ENCODE measurements at regions not wholly inside any gene's neighbourhood (a gene's known extent, or its start where the extent isn't known, plus 50 kb on each side); places are given as distances from the start of the nearest gene placed in this dataset.

GRCh38 chr3:110754212-110754916, 317.3 kb upstream of the NECTIN3 start:
- DNase-seq (ENCODE audit: low read depth): no peak

GRCh38 chr3:110755345-110755744, 316.3 kb upstream of the NECTIN3 start:
- DNase-seq (ENCODE audit: low read depth): no peak

GRCh38 chr3:110756705-110757104, 314.9 kb upstream of the NECTIN3 start:
- DNase-seq (ENCODE audit: low read depth): no peak

GRCh38 chr3:110758208-110758607, 313.4 kb upstream of the NECTIN3 start:
- DNase-seq (ENCODE audit: low read depth): no peak

GRCh38 chr3:110767156-110767555, 304.5 kb upstream of the NECTIN3 start:
- DNase-seq (ENCODE audit: low read depth): no peak

- no peak for DNase-seq (ENCODE audit: low read depth)
These were observed 303.8 kb upstream of the NECTIN3 start for GRCh38 chr3:110767838-110768237.

- DNase-seq (ENCODE audit: low read depth): no peak
These were observed 298.1 kb upstream of the NECTIN3 start for GRCh38 chr3:110773413-110773954.

- no peak for DNase-seq (ENCODE audit: low read depth)
These were observed 296.9 kb upstream of the NECTIN3 start for GRCh38 chr3:110774496-110775265.

- DNase-seq (ENCODE audit: low read depth): no peak
These were observed 292.0 kb upstream of the NECTIN3 start for GRCh38 chr3:110779581-110779980.

GRCh38 chr3:110783541-110783940, 288.1 kb upstream of the NECTIN3 start:
- no peak for DNase-seq (ENCODE audit: low read depth)

GRCh38 chr3:110788794-110789193, 282.8 kb upstream of the NECTIN3 start:
- no peak for DNase-seq (ENCODE audit: low read depth)

GRCh38 chr3:110789315-110789714, 282.3 kb upstream of the NECTIN3 start:
- DNase-seq (ENCODE audit: low read depth): no peak

GRCh38 chr3:110790631-110791030, 281.0 kb upstream of the NECTIN3 start:
- no peak for DNase-seq (ENCODE audit: low read depth)

- no peak for DNase-seq (ENCODE audit: low read depth)
These were observed 279.5 kb upstream of the NECTIN3 start for GRCh38 chr3:110791995-110792686.

GRCh38 chr3:110793611-110794010, 278.0 kb upstream of the NECTIN3 start:
- no peak for DNase-seq (ENCODE audit: low read depth)

- DNase-seq (ENCODE audit: low read depth): no peak
These were observed 276.5 kb upstream of the NECTIN3 start for GRCh38 chr3:110795163-110795562.

GRCh38 chr3:110799271-110799670, 272.3 kb upstream of the NECTIN3 start:
- no peak for DNase-seq (ENCODE audit: low read depth)

GRCh38 chr3:110804856-110805255, 266.8 kb upstream of the NECTIN3 start:
- no peak for DNase-seq (ENCODE audit: low read depth)

GRCh38 chr3:110806924-110807323, 264.7 kb upstream of the NECTIN3 start:
- no peak for DNase-seq (ENCODE audit: low read depth)

GRCh38 chr3:110808630-110809029, 263.0 kb upstream of the NECTIN3 start:
- no peak for DNase-seq (ENCODE audit: low read depth)

GRCh38 chr3:110810356-110810755, 261.3 kb upstream of the NECTIN3 start:
- no peak for DNase-seq (ENCODE audit: low read depth)

GRCh38 chr3:110811050-110811449, 260.6 kb upstream of the NECTIN3 start:
- DNase-seq (ENCODE audit: low read depth): no peak

GRCh38 chr3:110813541-110813940, 258.1 kb upstream of the NECTIN3 start:
- no peak for DNase-seq (ENCODE audit: low read depth)
